Spleen (tissue), 7 donors: ENCODE measurements at regions not wholly inside any gene's neighbourhood (a gene's known extent, or its start where the extent isn't known, plus 50 kb on each side); places are given as distances from the start of the nearest gene placed in this dataset.

Experiments used
- CTCF ChIP-seq, 11 experiments: fragments of 200-600 bp in 7 of 11; fragments of 450-650 bp in 4 of 11; sonication (generic) in 4 of 11; IDR thresholded peaks in 8 of 11; conservative IDR thresholded peaks in 3 of 11; 1 replicate in 7 of 11; 2 replicates in 4 of 11; pipeline versions ENCODE4 v1.4.0 to v1.8.0; 2016 to 2021; ENCODE audit warnings: antibody characterized with exemption in 11 of 11, inconsistent platforms in 4 of 11, mild to moderate bottlenecking in 1 of 11
- POLR2A ChIP-seq, 3 donors: fragments of 450-650 bp; IDR thresholded peaks; one replicate each; pipeline ENCODE4 v1.5.1; 2017; ENCODE audit warnings: antibody characterized with exemption in 3 of 3, mild to moderate bottlenecking in 1 of 3
- POLR2AphosphoS5 ChIP-seq, 3 donors: sonication (generic); formaldehyde crosslinking; IDR thresholded peaks; one replicate each; pipeline ENCODE4 v1.5.1; 2017; ENCODE audit warnings: antibody characterized with exemption in 3 of 3
- donor health status: DM: no; HTN: no; CAD: no; lungs with moderate emphysema.
- donor health status: DM: no; HTN: no; CAD: no.
- donor health status: DM: no; HTN: no; CAD: no.

- TF ChIP-seq CTCF (IDR thresholded peaks at IDR 0.05 in 8 of 11, conservative IDR thresholded peaks at IDR 0.05 in 3 of 11) (no peak), POLR2A (IDR thresholded peaks at IDR 0.05) (no peak), POLR2AphosphoS5 (IDR thresholded peaks at IDR 0.05) (no peak)
Measured at GRCh38 chr15:85920956-85921355, 126.2 kb upstream of the KLHL25 start.
